Endothelial cell (in vitro differentiated cells): ENCODE measurements at regions not wholly inside any gene's neighbourhood (a gene's known extent, or its start where the extent isn't known, plus 50 kb on each side); places are given as distances from the start of the nearest gene placed in this dataset.

ENCODE experiments used
- DNase-seq: peaks from one replicate; pipeline ENCODE4 v3.0.0; 2021; ENCODE audit warnings: low spot score
- H3K27ac Mint-ChIP-seq: one replicate; pipeline ENCODE4 v1.8.0; 2021; ENCODE audit warnings: mixed read lengths, inconsistent platforms; ENCODE audit not compliant: unreplicated experiment
- H3K27me3 Mint-ChIP-seq: one replicate; pipeline ENCODE4 v1.8.0; 2021; ENCODE audit warnings: mild to moderate bottlenecking, moderate library complexity, mixed read lengths, inconsistent platforms; ENCODE audit not compliant: unreplicated experiment
- H3K36me3 Mint-ChIP-seq: one replicate; pipeline ENCODE4 v1.8.0; 2021; ENCODE audit warnings: mild to moderate bottlenecking, low read depth, mixed read lengths, inconsistent platforms; ENCODE audit not compliant: unreplicated experiment
- H3K4me1 Mint-ChIP-seq: one replicate; pipeline ENCODE4 v1.8.0; 2021; ENCODE audit warnings: mild to moderate bottlenecking, mixed read lengths, inconsistent platforms; ENCODE audit not compliant: unreplicated experiment
- H3K4me3 Mint-ChIP-seq: one replicate; pipeline ENCODE4 v1.8.0; 2021; ENCODE audit warnings: mild to moderate bottlenecking, mixed read lengths, inconsistent platforms; ENCODE audit not compliant: unreplicated experiment
- H3K9me3 Mint-ChIP-seq: one replicate; pipeline ENCODE4 v1.8.0; 2021; ENCODE audit warnings: mixed read lengths, inconsistent platforms; ENCODE audit not compliant: unreplicated experiment
- TF ChIP-seq, protein P1 (sequence below): fragments of 200-600 bp; sonication (generic); IDR thresholded peaks from one replicate; pipeline ENCODE4 v1.5.0; 2021; ENCODE audit warnings: antibody characterized with exemption; ENCODE audit not compliant: unreplicated experiment

- TF ChIP-seq, protein P1, sequence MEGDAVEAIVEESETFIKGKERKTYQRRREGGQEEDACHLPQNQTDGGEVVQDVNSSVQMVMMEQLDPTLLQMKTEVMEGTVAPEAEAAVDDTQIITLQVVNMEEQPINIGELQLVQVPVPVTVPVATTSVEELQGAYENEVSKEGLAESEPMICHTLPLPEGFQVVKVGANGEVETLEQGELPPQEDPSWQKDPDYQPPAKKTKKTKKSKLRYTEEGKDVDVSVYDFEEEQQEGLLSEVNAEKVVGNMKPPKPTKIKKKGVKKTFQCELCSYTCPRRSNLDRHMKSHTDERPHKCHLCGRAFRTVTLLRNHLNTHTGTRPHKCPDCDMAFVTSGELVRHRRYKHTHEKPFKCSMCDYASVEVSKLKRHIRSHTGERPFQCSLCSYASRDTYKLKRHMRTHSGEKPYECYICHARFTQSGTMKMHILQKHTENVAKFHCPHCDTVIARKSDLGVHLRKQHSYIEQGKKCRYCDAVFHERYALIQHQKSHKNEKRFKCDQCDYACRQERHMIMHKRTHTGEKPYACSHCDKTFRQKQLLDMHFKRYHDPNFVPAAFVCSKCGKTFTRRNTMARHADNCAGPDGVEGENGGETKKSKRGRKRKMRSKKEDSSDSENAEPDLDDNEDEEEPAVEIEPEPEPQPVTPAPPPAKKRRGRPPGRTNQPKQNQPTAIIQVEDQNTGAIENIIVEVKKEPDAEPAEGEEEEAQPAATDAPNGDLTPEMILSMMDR, result no peak
- no peak overlapping the region for H3K27ac Mint-ChIP-seq
These were observed 58.0 kb upstream of the ANKRD55 start for GRCh38 chr5:56291079-56291643.

GRCh38 chr5:56290378-56291078, 57.4 kb upstream of the ANKRD55 start:
- no peaks in the 10 kb centered on the region for H3K9me3 Mint-ChIP-seq
- H3K27me3 Mint-ChIP-seq, result peaks cover 2% of the 10 kb centered on the region
- DNase-seq, result no peak
- H3K4me3 Mint-ChIP-seq, result no peak overlapping the region
- no peak overlapping the region for H3K27ac Mint-ChIP-seq
- TF ChIP-seq, protein P1, result no peak
- H3K36me3 Mint-ChIP-seq, result no peaks in the 10 kb centered on the region
- no peaks in the 10 kb centered on the region for H3K4me1 Mint-ChIP-seq

More at GRCh38 chr5:56291079-56291643, 58.0 kb upstream of the ANKRD55 start:
- Mint-ChIP-seq H3K4me1 (no peaks in the 10 kb centered on the region), H3K27me3 (peaks cover 2% of the 10 kb centered on the region), H3K9me3 (no peaks in the 10 kb centered on the region), H3K36me3 (no peaks in the 10 kb centered on the region), H3K4me3 (no peak overlapping the region)
- DNase-seq, result no peak

GRCh38 chr5:56289602-56289987, 56.5 kb upstream of the ANKRD55 start:
- Mint-ChIP-seq H3K4me3 (no peak overlapping the region), H3K4me1 (no peaks in the 10 kb centered on the region), H3K36me3 (no peaks in the 10 kb centered on the region), H3K9me3 (no peaks in the 10 kb centered on the region), H3K27me3 (no peaks in the 10 kb centered on the region), H3K27ac (no peak overlapping the region)
- no peak for DNase-seq
- TF ChIP-seq, protein P1, result no peak

DNA sequence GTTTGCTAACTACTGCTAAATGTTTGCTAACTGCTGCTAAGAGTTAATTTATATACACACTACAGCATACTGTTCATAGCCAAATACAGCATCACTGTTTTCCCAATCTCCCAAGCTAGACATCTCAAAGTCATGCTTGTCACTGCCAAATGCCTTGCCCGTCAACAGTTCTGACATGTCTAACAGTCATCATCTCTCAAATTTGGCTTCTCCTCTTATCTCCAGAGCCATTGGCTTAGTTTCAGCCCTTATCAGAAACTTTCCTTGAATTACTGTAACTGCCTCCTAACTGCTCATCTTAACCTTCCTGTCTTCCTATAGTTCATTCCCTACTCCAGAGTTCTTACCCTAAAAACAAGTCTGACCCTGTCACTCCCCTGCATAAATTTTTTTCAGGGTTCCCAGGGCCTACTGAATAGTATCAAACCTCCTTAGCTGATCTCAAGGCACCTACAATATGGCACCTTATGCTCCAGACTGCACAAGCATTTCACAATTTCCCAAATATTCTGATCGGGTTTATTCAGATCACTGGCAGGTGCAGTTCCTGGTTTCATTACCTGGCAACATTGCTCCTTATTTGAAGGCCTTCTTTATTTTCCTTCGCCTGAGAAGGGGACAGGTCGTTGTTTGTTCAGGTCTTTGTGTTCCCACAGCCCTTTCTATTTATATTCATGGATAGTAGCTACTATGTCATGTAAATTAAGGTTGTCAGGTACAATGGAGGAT, 55.9 kb upstream of the ANKRD55 start:
- no peak for DNase-seq
- Mint-ChIP-seq H3K27ac (no peak overlapping the region), H3K4me3 (no peak overlapping the region), H3K36me3 (no peaks in the 10 kb centered on the region), H3K4me1 (no peaks in the 10 kb centered on the region), H3K9me3 (no peaks in the 10 kb centered on the region), H3K27me3 (no peaks in the 10 kb centered on the region)
- TF ChIP-seq, protein P1, result no peak
